SK-N-SH treated with all-trans-retinoic acid at 6 μM for 48 hours (cell line): ENCODE measurements at regions not wholly inside any gene's neighbourhood (a gene's known extent, or its start where the extent isn't known, plus 50 kb on each side); places are given as distances from the start of the nearest gene placed in this dataset.

Experiments used
- ATAC-seq: fragments of 200-7000 bp; cut with Tn5 transposase; 3 replicates; pipeline ENCODE4 v1.9.1; 2020; ENCODE audit warnings: mild to moderate bottlenecking, moderate library complexity
- ARNTL ChIP-seq: fragments of 450-650 bp; formaldehyde crosslinking; IDR thresholded peaks from 2 replicates; pipeline ENCODE4 v1.5.0; 2020; ENCODE audit warnings: low read depth, mild to moderate bottlenecking, moderate library complexity, borderline replicate concordance
- CSDC2 ChIP-seq: fragments of 250-450 bp; sonication (Bioruptor Pico); IDR thresholded peaks from 2 replicates; pipeline ENCODE4 v1.5.0; 2020; ENCODE audit warnings: mild to moderate bottlenecking, moderate library complexity
- ESRRG ChIP-seq: fragments of 250-450 bp; sonication (Bioruptor Pico); IDR thresholded peaks from 2 replicates; pipeline ENCODE4 v1.6.1; 2021; ENCODE audit warnings: mild to moderate bottlenecking
- GLIS3 ChIP-seq: fragments of 250-450 bp; sonication (Bioruptor Pico); IDR thresholded peaks from 2 replicates; pipeline ENCODE4 v1.5.0; 2020; ENCODE audit warnings: mild to moderate bottlenecking, moderate library complexity
- ISL1 ChIP-seq: fragments of 250-450 bp; sonication (Bioruptor Pico); IDR thresholded peaks from 2 replicates; pipeline ENCODE4 v2.1.2; 2022; ENCODE audit warnings: mild to moderate bottlenecking, moderate library complexity
- OSR1 ChIP-seq: fragments of 250-450 bp; sonication (Bioruptor Pico); IDR thresholded peaks from 2 replicates; pipeline ENCODE4 v1.8.0; 2022; ENCODE audit warnings: moderate library complexity, mild to moderate bottlenecking, inconsistent platforms
- PPARA ChIP-seq: fragments of 250-450 bp; sonication (Bioruptor Pico); IDR thresholded peaks from 2 replicates; pipeline ENCODE4 v1.5.0; 2020; ENCODE audit warnings: mild to moderate bottlenecking, borderline replicate concordance
- RARB ChIP-seq: fragments of 250-450 bp; sonication (Bioruptor Pico); IDR thresholded peaks from 2 replicates; pipeline ENCODE4 v1.8.0; 2021; ENCODE audit warnings: mild to moderate bottlenecking, moderate library complexity
- SNAI2 ChIP-seq: fragments of 250-450 bp; sonication (Bioruptor Pico); IDR thresholded peaks from 2 replicates; pipeline ENCODE4 v1.5.0; 2020; ENCODE audit warnings: mild to moderate bottlenecking, moderate library complexity
- TCF4 ChIP-seq: fragments of 250-450 bp; sonication (Bioruptor Pico); IDR thresholded peaks from 2 replicates; pipeline ENCODE4 v1.8.0; 2021; ENCODE audit warnings: mild to moderate bottlenecking, moderate library complexity, borderline replicate concordance
- TOX ChIP-seq: fragments of 250-450 bp; sonication (Bioruptor Pico); IDR thresholded peaks from 2 replicates; pipeline ENCODE4 v1.8.0; 2021; ENCODE audit warnings: mild to moderate bottlenecking, moderate library complexity, borderline replicate concordance
- ZC3H10 ChIP-seq: fragments of 250-450 bp; sonication (Bioruptor Pico); IDR thresholded peaks from 2 replicates; pipeline ENCODE4 v1.5.1; 2021; ENCODE audit warnings: mild to moderate bottlenecking, moderate library complexity
- ZFP3 ChIP-seq: fragments of 250-450 bp; sonication (Bioruptor Pico); IDR thresholded peaks from 2 replicates; pipeline ENCODE4 v1.5.0; 2020; ENCODE audit warnings: mild to moderate bottlenecking, moderate library complexity
- ZFP30 ChIP-seq: fragments of 450-650 bp; formaldehyde crosslinking; IDR thresholded peaks from 2 replicates; pipeline ENCODE4 v1.5.0; 2022; ENCODE audit warnings: mild to moderate bottlenecking, moderate library complexity
- ZNF565 ChIP-seq: fragments of 450-650 bp; formaldehyde crosslinking; conservative IDR thresholded peaks from 2 replicates; pipeline ENCODE4 v1.5.0; 2020; ENCODE audit warnings: low read depth, mild to moderate bottlenecking, moderate library complexity
- ZNF70 ChIP-seq: fragments of 450-650 bp; formaldehyde crosslinking; IDR thresholded peaks from 2 replicates; pipeline ENCODE4 v1.5.0; 2020; ENCODE audit warnings: mild to moderate bottlenecking, moderate library complexity
- ZNF8 ChIP-seq: fragments of 450-650 bp; formaldehyde crosslinking; IDR thresholded peaks from 2 replicates; pipeline ENCODE4 v1.5.0; 2020; ENCODE audit warnings: mild to moderate bottlenecking, moderate library complexity
- TF ChIP-seq, protein P1 (sequence below): fragments of 250-450 bp; sonication (Bioruptor Pico); IDR thresholded peaks from 2 replicates; pipeline ENCODE4 v1.8.0; 2020; ENCODE audit warnings: mild to moderate bottlenecking, moderate library complexity, borderline replicate concordance
- TF ChIP-seq, protein P2 (sequence below): fragments of 250-450 bp; sonication (Bioruptor Pico); IDR thresholded peaks from 2 replicates; pipeline ENCODE4 v1.5.1; 2021; ENCODE audit warnings: mild to moderate bottlenecking, moderate library complexity
- TF ChIP-seq, protein P3 (sequence below): fragments of 250-450 bp; sonication (Bioruptor Pico); IDR thresholded peaks from 2 replicates; pipeline ENCODE4 v1.8.0; 2021; ENCODE audit warnings: low read depth, mild to moderate bottlenecking, moderate library complexity, borderline replicate concordance
- TF ChIP-seq, protein P4 (sequence below): fragments of 250-450 bp; sonication (Bioruptor Pico); IDR thresholded peaks from 2 replicates; pipeline ENCODE4 v1.5.0; 2020; ENCODE audit warnings: mild to moderate bottlenecking, moderate library complexity

DNA sequence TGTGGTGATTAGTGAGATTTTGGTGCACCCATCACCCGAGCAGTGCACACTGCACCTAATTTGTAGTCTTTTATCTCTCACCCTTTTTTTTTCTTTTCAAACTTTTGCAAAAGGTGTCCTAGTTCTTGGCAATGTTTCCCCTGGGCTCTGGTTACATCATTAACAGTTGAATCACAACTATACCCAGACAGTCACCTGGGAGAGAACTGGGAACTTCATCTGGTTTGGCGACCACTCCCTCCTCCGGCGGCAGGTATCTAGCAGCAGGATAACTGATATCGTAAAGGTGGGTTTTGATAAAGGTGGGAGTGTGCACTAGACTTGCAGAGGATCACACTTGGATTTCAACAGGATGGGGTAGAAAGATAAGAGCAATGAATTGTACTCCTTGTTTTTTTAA is 140.5 kb downstream of the CHIC2 start:
- no peak for ATAC-seq
- TF ChIP-seq CSDC2 (CRISPR knock-in tag) (no peak), ESRRG (no peak), TOX (CRISPR knock-in tag) (no peak), ZNF8 (CRISPR knock-in tag) (no peak), ISL1 (no peak), SNAI2 (CRISPR knock-in tag) (no peak), ZFP30 (no peak), ZFP3 (CRISPR knock-in tag) (no peak), RARB (CRISPR knock-in tag) (no peak), ZNF70 (CRISPR knock-in tag) (no peak), ZNF565 (CRISPR knock-in tag) (no peak), PPARA (CRISPR knock-in tag) (no peak)
- TF ChIP-seq, protein P1, sequence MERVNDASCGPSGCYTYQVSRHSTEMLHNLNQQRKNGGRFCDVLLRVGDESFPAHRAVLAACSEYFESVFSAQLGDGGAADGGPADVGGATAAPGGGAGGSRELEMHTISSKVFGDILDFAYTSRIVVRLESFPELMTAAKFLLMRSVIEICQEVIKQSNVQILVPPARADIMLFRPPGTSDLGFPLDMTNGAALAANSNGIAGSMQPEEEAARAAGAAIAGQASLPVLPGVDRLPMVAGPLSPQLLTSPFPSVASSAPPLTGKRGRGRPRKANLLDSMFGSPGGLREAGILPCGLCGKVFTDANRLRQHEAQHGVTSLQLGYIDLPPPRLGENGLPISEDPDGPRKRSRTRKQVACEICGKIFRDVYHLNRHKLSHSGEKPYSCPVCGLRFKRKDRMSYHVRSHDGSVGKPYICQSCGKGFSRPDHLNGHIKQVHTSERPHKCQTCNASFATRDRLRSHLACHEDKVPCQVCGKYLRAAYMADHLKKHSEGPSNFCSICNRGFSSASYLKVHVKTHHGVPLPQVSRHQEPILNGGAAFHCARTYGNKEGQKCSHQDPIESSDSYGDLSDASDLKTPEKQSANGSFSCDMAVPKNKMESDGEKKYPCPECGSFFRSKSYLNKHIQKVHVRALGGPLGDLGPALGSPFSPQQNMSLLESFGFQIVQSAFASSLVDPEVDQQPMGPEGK, result no peak
- TF ChIP-seq, protein P2, sequence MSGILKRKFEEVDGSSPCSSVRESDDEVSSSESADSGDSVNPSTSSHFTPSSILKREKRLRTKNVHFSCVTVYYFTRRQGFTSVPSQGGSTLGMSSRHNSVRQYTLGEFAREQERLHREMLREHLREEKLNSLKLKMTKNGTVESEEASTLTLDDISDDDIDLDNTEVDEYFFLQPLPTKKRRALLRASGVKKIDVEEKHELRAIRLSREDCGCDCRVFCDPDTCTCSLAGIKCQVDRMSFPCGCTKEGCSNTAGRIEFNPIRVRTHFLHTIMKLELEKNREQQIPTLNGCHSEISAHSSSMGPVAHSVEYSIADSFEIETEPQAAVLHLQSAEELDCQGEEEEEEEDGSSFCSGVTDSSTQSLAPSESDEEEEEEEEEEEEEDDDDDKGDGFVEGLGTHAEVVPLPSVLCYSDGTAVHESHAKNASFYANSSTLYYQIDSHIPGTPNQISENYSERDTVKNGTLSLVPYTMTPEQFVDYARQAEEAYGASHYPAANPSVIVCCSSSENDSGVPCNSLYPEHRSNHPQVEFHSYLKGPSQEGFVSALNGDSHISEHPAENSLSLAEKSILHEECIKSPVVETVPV, result no peak
- TF ChIP-seq, protein P3, sequence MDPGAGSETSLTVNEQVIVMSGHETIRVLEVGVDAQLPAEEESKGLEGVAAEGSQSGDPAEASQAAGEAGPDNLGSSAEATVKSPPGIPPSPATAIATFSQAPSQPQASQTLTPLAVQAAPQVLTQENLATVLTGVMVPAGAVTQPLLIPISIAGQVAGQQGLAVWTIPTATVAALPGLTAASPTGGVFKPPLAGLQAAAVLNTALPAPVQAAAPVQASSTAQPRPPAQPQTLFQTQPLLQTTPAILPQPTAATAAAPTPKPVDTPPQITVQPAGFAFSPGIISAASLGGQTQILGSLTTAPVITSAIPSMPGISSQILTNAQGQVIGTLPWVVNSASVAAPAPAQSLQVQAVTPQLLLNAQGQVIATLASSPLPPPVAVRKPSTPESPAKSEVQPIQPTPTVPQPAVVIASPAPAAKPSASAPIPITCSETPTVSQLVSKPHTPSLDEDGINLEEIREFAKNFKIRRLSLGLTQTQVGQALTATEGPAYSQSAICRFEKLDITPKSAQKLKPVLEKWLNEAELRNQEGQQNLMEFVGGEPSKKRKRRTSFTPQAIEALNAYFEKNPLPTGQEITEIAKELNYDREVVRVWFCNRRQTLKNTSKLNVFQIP (CRISPR knock-in tag), result no peak

DNA sequence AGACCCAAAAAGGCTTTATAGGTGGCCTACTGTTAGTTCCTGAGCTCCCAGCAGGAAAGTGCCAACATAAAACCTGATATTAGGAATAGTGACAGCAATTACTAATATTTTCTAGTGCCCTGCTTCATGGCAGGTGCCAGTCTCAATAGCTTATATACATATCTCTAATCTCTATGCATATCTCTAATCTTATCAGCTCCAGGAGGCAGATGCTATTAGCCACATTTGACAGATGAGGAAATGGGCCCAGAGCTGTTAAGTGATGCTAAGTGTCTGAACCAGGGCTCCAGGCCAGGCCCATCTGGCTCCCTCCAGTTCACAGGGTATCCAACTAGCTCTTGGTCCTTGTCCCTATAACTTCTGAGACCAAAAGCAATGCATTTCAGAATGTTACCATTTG is 142.5 kb downstream of the CHIC2 start:
- no peak for ATAC-seq

DNA sequence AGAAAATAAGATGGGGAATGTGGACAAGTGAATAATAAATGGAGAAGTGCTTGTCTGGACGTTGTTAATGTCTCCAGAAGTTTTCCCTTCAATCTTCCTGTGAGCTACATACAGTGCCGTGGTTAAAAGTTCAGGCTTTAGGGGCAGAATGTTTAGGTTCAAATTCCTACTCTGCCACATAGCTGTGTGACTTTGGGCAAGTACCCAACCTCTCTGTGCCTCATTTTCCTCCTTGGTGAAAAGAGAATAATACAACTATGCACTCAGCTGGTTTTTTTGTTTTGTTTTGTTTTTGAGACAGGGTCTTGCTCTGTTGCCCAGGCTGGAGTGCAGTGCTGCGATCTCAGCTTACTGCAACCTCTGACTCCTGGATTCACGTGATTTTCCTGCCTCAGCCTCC is 143.5 kb downstream of the CHIC2 start:
- no peak for TF ChIP-seq RARB (CRISPR knock-in tag)
- TF ChIP-seq GLIS3, result no peak
- no peak for TF ChIP-seq SNAI2 (CRISPR knock-in tag)
- no peak for TF ChIP-seq OSR1
- TF ChIP-seq PPARA (CRISPR knock-in tag), result no peak
- TF ChIP-seq ZFP30, result no peak
- TF ChIP-seq ZNF8 (CRISPR knock-in tag), result no peak
- TF ChIP-seq ZNF70 (CRISPR knock-in tag), result no peak
- no peak for TF ChIP-seq TCF4 (CRISPR knock-in tag)
- ATAC-seq, result no peak

More for the DNA sequence above, 142.5 kb downstream of the CHIC2 start:
- TF ChIP-seq ZFP3 (CRISPR knock-in tag) (no peak), TCF4 (CRISPR knock-in tag) (0 out of 2 replicates have a peak, but pooled peaks have one; percentile 14)
- TF ChIP-seq, all 23 proteins: peak for 1

DNA sequence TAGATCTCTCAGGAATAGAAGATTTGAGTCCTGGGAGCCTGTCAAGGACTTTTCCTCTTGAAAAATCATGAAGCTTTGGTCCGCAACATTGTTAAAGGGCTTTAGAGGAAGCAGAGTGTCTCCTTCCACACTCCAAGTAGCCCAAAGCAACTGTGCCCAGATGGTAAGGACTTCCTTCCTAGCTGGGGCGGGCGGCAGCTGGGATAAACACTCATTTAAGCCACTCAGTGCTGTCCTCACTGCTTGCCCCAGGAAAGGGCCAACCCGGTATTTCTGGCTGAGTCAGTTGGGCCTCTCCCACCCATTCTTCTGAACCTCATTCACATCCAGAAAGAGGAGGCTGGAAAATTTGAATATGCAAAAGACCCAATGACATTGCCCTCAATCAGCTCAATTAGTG is 144.3 kb downstream of the CHIC2 start:
- no peak for ATAC-seq
- TF ChIP-seq ARNTL, result no peak
- TF ChIP-seq ZFP3 (CRISPR knock-in tag), result no peak
- TF ChIP-seq, protein P4, sequence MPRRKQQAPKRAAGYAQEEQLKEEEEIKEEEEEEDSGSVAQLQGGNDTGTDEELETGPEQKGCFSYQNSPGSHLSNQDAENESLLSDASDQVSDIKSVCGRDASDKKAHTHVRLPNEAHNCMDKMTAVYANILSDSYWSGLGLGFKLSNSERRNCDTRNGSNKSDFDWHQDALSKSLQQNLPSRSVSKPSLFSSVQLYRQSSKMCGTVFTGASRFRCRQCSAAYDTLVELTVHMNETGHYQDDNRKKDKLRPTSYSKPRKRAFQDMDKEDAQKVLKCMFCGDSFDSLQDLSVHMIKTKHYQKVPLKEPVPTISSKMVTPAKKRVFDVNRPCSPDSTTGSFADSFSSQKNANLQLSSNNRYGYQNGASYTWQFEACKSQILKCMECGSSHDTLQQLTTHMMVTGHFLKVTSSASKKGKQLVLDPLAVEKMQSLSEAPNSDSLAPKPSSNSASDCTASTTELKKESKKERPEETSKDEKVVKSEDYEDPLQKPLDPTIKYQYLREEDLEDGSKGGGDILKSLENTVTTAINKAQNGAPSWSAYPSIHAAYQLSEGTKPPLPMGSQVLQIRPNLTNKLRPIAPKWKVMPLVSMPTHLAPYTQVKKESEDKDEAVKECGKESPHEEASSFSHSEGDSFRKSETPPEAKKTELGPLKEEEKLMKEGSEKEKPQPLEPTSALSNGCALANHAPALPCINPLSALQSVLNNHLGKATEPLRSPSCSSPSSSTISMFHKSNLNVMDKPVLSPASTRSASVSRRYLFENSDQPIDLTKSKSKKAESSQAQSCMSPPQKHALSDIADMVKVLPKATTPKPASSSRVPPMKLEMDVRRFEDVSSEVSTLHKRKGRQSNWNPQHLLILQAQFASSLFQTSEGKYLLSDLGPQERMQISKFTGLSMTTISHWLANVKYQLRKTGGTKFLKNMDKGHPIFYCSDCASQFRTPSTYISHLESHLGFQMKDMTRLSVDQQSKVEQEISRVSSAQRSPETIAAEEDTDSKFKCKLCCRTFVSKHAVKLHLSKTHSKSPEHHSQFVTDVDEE (CRISPR knock-in tag), result no peak

DNA sequence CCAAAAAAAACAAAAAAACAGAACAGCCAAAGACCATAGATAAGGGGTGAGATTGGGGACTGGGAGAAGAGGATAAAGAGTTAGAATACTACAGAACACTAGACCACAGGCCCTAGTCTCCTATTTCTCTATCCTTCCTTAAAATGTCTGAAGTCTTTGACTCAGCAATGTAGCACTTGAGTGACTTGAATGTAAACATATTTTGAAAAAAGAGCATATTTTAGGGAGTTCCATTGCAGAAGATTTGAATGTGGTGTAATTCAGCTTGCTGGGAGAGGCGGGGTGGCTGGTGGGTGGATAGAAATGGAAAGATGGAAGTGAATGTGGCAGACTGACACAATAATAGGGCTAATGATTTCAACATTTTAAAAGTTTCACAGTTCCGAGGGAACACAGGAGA is 144.9 kb downstream of the CHIC2 start:
- ATAC-seq, result no peak
- TF ChIP-seq ZC3H10 (no peak), CSDC2 (CRISPR knock-in tag) (no peak), OSR1 (no peak), TCF4 (CRISPR knock-in tag) (no peak), ZFP30 (no peak), SNAI2 (CRISPR knock-in tag) (no peak), ARNTL (no peak), ZFP3 (CRISPR knock-in tag) (no peak), ISL1 (no peak), PPARA (CRISPR knock-in tag) (no peak), ZNF565 (CRISPR knock-in tag) (no peak), RARB (CRISPR knock-in tag) (no peak), TOX (CRISPR knock-in tag) (no peak)
- TF ChIP-seq, protein P2, result no peak
- TF ChIP-seq, protein P3 (CRISPR knock-in tag), result no peak
